ENCODE measurements at regions not wholly inside any gene's neighbourhood (a gene's known extent, or its start where the extent isn't known, plus 50 kb on each side); places are given as distances from the start of the nearest gene placed in this dataset.

- TF ChIP-seq YY1 (IDR thresholded peaks at IDR 0.05; ENCODE audit: extremely low read depth, insufficient replicate concordance, low read depth, low read length) (no peak), POLR2AphosphoS5 (IDR thresholded peaks at IDR 0.05; ENCODE audit: low read depth, low read length) (no peak), SP1 (IDR thresholded peaks at IDR 0.05; ENCODE audit: low read depth) (no peak), ZNF274 (IDR thresholded peaks at IDR 0.05; ENCODE audit: low read depth, low read length) (no peak), EZH2 (IDR thresholded peaks at IDR 0.05) (no peak), POLR2A (IDR thresholded peaks at IDR 0.05; ENCODE audit: borderline replicate concordance, extremely low read depth, insufficient read depth, insufficient read length) (no peak), RAD21 (IDR thresholded peaks at IDR 0.05; ENCODE audit: low read depth) (no peak)
- TF ChIP-seq, protein P1, sequence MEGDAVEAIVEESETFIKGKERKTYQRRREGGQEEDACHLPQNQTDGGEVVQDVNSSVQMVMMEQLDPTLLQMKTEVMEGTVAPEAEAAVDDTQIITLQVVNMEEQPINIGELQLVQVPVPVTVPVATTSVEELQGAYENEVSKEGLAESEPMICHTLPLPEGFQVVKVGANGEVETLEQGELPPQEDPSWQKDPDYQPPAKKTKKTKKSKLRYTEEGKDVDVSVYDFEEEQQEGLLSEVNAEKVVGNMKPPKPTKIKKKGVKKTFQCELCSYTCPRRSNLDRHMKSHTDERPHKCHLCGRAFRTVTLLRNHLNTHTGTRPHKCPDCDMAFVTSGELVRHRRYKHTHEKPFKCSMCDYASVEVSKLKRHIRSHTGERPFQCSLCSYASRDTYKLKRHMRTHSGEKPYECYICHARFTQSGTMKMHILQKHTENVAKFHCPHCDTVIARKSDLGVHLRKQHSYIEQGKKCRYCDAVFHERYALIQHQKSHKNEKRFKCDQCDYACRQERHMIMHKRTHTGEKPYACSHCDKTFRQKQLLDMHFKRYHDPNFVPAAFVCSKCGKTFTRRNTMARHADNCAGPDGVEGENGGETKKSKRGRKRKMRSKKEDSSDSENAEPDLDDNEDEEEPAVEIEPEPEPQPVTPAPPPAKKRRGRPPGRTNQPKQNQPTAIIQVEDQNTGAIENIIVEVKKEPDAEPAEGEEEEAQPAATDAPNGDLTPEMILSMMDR (IDR thresholded peaks at IDR 0.05 in 2 of 3, conservative IDR thresholded peaks at IDR 0.05 in 1 of 3; ENCODE audit: borderline replicate concordance in 1 of 3, insufficient read depth in 1 of 3, low read depth in 2 of 3, low read length in 2 of 3): no peak
- TF ChIP-seq, protein P2, sequence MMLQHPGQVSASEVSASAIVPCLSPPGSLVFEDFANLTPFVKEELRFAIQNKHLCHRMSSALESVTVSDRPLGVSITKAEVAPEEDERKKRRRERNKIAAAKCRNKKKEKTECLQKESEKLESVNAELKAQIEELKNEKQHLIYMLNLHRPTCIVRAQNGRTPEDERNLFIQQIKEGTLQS (IDR thresholded peaks at IDR 0.05): no peak
Measured at GRCh38 chrX:39212456-39212855, 411.2 kb downstream of the MID1IP1 start.

Measured in HCT116 (cell line).